Parathyroid adenoma (tissue), 2 donors: ENCODE measurements at regions not wholly inside any gene's neighbourhood (a gene's known extent, or its start where the extent isn't known, plus 50 kb on each side); places are given as distances from the start of the nearest gene placed in this dataset.

ENCODE experiments used
- H2AFZ ChIP-seq: fragments of 300-600 bp; sonication (generic); one replicate; pipeline ENCODE4 v1.7.0; 2017; ENCODE audit warnings: antibody characterized with exemption, mild to moderate bottlenecking
- H3K27ac ChIP-seq: fragments of 300-600 bp; sonication (generic); one replicate; pipeline ENCODE4 v1.7.0; 2017
- H3K27me3 ChIP-seq: fragments of 300-600 bp; sonication (generic); one replicate; pipeline ENCODE4 v1.7.0; 2017; ENCODE audit warnings: low read length; ENCODE audit not compliant: control insufficient read depth, insufficient read depth
- H3K36me3 ChIP-seq: fragments of 300-600 bp; sonication (generic); one replicate; pipeline ENCODE4 v1.7.0; 2017; ENCODE audit warnings: low read length; ENCODE audit not compliant: control insufficient read depth, insufficient read depth
- H3K4me1 ChIP-seq: fragments of 300-600 bp; sonication (generic); one replicate; pipeline ENCODE4 v1.7.0; 2017; ENCODE audit warnings: control low read depth
- H3K4me2 ChIP-seq: fragments of 300-600 bp; sonication (generic); one replicate; pipeline ENCODE4 v1.7.0; 2017; ENCODE audit warnings: low read length
- H3K4me3 ChIP-seq: fragments of 300-600 bp; sonication (generic); one replicate; pipeline ENCODE4 v1.7.0; 2017; ENCODE audit warnings: low read depth, low read length
- H3K79me2 ChIP-seq: fragments of 300-600 bp; sonication (generic); one replicate; pipeline ENCODE4 v1.7.0; 2017; ENCODE audit warnings: control low read depth
- H3K9ac ChIP-seq: fragments of 300-600 bp; sonication (generic); one replicate; pipeline ENCODE4 v1.7.0; 2017; ENCODE audit warnings: mild to moderate bottlenecking
- H3K9me3 ChIP-seq: fragments of 300-600 bp; sonication (generic); one replicate; pipeline ENCODE4 v1.7.0; 2017; ENCODE audit warnings: low read length; ENCODE audit not compliant: control insufficient read depth
- CTCF ChIP-seq: fragments of 300-600 bp; sonication (generic); IDR thresholded peaks from one replicate; pipeline ENCODE4 v1.7.0; 2017; ENCODE audit warnings: antibody characterized with exemption, mild to moderate bottlenecking
- donor health status: primary hyperparathyroidism.

GRCh38 chr3:150315721-150316120, 92.4 kb upstream of the TSC22D2 start:
- Histone ChIP-seq H3K4me3 (no peak overlapping the region), H3K9me3 (no peaks in the 10 kb centered on the region), H3K4me1 (no peaks in the 10 kb centered on the region), H3K79me2 (no peaks in the 10 kb centered on the region), H3K27ac (no peak overlapping the region), H3K4me2 (no peak overlapping the region), H3K36me3 (no peaks in the 10 kb centered on the region), H2AFZ (no peak overlapping the region), H3K9ac (no peak overlapping the region), H3K27me3 (no peaks in the 10 kb centered on the region)
- no peak for TF ChIP-seq CTCF

GRCh38 chr3:150314248-150315004, 93.7 kb upstream of the TSC22D2 start:
- Histone ChIP-seq H3K4me1 (no peaks in the 10 kb centered on the region), H3K9me3 (no peaks in the 10 kb centered on the region), H2AFZ (no peak overlapping the region), H3K4me2 (peak overlapping the region; percentile 3), H3K27me3 (no peaks in the 10 kb centered on the region), H3K9ac (no peak overlapping the region), H3K79me2 (no peaks in the 10 kb centered on the region), H3K36me3 (no peaks in the 10 kb centered on the region), H3K4me3 (no peak overlapping the region), H3K27ac (no peak overlapping the region)
- TF ChIP-seq CTCF, result no peak

- no peaks in the 10 kb centered on the region for H3K36me3 ChIP-seq
- TF ChIP-seq CTCF, result no peak
These were observed 96.0 kb upstream of the TSC22D2 start for GRCh38 chr3:150312018-150312657.

GRCh38 chr3:150311156-150311555, 96.9 kb upstream of the TSC22D2 start:
- H3K27me3 ChIP-seq, result no peaks in the 10 kb centered on the region
- H3K4me1 ChIP-seq, result no peaks in the 10 kb centered on the region
- H2AFZ ChIP-seq, result no peak overlapping the region
- H3K36me3 ChIP-seq, result no peaks in the 10 kb centered on the region
- H3K9ac ChIP-seq, result no peak overlapping the region
- H3K4me2 ChIP-seq, result no peak overlapping the region
- no peaks in the 10 kb centered on the region for H3K79me2 ChIP-seq
- TF ChIP-seq CTCF, result no peak
- H3K4me3 ChIP-seq, result no peak overlapping the region
- no peaks in the 10 kb centered on the region for H3K9me3 ChIP-seq
- H3K27ac ChIP-seq, result no peak overlapping the region

More at GRCh38 chr3:150312018-150312657, 96.0 kb upstream of the TSC22D2 start:
- Histone ChIP-seq H3K4me2 (no peak overlapping the region), H3K4me3 (no peak overlapping the region), H3K27me3 (no peaks in the 10 kb centered on the region), H3K9me3 (no peaks in the 10 kb centered on the region), H3K9ac (no peak overlapping the region), H3K79me2 (no peaks in the 10 kb centered on the region), H3K27ac (no peak overlapping the region), H2AFZ (no peak overlapping the region), H3K4me1 (no peaks in the 10 kb centered on the region)
